Superior temporal gyrus (tissue), 1 donor: ENCODE measurements at regions not wholly inside any gene's neighbourhood (a gene's known extent, or its start where the extent isn't known, plus 50 kb on each side); places are given as distances from the start of the nearest gene placed in this dataset.
"Not testable (repeated sequence)": the region's sequence is repeated elsewhere in the genome, so short reads cannot be mapped to it uniquely, and the experiment has no call there.

Experiments used
- DNase-seq: peaks from one replicate; pipeline ENCODE4 v3.0.0-alpha.2; 2016; ENCODE audit errors: extremely low spot score

DNA sequence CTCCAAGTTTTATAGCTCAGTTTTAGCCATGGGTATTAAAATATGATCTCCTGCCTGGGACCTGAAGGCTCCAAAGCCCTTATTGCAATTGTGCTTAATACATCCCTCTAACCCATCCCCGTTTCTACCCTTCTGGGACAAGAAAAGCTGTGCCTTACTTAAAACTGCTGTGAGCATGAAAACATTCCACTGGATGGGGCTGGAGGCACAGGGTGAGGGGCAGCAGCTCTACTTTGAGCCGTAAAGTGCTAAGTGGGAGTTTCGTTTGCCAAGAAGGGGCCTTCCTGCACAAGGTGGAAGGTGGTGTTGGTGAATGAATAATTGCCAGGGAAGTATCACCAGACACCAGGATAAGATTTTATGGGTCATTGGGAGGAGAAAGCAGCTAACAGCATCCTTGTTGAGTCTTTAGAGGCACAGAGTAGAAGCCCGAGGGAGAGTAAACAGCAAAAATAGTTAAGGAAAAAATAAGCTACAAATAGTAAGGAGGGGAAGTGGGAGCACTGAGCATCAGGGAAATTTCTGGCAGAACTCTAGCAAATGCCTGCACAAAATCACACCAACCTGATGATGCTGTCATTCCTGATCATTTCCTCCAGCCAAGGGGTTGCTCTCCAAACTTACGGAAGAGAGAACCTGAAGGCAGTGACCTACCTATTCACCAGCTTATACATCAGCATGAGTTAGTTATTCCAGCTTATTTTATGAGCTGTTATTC is 218.4 kb downstream of the MREG start:
- no peak for DNase-seq

DNA sequence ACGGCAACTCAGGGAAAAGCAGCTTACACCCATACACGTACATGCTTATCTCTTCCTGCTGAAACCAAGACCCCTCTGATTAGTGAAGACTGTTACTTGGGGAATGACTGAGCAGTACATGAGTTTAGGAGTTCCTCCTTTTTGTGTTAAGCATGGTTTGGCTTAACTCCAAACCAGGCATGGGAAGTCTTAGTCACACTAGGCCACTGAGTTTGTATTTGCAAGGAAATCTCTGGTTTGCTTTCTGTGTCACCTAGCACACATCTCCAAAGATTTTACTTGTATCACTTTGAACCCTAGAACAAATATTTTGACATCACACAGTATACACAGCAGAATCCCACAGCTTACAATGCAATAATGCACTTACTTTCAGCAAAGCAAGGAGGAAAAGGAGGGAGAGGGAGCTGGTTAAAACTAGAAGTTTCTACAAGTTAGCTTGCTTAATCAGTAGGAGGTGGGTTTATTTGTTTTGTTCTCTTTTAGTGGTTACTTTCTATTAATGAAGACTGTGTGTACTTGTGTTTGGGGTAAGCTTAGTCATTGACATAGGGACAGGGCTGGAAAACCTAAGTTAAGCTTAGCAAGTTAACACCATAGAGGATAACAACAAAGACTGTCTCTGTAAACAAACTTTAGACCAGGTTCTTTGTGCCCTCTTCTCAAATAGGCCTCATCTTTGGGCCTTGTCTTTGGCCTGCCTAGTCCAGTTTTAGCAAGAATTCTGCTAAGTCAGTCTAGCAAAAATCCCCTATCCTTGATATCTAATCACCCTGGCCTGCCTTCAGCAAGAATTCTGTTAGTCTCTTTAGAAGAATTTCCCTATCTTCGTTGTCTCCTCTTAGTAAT is 219.4 kb downstream of the MREG start:
- no peak for DNase-seq

DNA sequence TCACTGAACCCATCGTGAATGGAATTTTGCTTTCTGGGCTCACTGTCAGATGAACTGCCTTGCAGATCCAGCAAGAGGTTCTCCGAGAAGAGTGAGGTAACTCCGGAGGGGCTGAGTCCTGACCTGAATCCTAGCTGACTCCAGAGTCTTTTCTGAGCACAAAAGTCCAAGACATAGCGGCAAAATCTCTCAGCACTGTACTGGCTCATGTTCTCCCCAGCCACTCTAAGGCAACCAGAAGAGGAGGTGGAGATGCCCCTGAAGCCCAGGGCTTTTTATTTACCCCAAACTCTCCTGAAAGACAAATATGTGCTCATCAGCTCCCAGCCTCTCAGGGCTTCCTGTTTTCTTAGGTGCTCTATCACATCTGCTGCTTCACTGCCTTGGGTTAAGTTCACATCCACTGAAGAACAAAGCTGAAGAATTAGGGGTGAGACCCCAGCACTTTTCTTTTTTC is 221.8 kb downstream of the MREG start:
- no peak for DNase-seq

DNA sequence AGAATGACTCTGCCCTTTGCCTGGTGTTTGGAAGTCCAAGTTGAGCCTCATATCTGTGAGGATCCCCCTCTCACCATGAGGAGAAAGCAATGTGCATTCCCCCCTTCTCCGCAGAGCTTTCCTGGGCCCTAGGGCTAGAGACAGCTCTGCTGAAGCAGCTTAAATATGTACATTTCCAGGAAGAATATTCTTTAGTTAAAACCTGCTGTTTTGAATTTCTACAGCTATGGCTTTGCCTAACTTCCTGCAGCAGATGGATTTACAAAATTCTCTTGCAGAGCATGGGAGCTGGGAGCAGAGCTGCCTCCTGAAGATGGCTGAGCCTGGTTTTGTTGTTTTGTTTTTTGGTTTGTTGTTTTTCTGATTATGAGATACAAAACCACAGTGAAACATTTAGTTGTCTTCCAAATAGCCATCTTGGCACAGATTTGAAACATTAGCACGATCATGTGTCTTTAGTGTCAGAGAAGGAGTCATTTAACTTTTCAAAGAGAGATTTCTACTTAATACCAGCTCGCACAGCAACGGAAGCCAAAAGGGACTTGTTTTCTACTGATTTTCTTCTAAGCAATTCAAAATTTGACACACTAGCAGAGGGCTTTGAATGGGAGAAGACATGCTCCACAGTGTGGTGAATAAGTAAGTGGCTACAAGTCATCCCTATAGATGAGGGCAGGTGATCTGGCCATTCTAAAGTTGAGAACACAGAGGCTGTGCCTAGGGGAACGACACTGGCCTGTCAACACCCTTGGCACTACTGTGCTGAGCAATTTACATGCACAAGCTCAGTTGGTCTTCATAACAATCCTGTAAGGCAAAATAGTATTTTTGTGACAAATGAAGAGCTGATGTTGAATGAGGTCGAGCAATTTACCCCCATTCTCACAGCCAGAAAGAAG is 222.6 kb downstream of the MREG start:
- no peak for DNase-seq

DNA sequence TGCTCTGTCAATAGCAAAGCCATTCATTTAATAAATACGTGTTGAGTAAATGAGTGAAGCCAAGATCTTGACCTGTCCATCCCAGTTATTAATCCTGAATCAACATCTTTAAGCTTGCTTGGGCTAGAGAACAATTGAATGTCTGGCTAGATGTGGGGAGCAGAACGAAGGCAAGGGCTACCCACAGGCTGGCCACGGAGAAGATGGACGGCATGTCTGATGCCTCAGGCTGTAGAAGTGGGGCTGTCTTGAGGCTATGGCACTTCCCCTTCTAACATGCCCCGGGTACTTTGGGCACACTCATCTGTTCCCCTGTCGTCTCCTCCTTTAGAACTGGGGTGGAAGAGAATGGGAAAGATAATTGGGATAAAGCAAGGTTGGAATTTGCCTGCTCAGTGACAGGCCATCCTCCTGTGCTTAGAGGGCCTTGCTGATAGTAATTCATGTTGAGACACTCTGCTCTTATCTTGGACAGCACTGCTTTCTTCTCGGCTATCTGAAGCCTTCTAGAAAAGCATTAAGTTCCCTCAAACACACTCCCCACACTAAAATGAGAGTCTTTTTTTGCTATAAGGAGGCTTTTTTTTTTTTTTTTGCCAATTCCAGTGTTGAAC is 225.7 kb downstream of the MREG start:
- DNase-seq = no peak

DNA sequence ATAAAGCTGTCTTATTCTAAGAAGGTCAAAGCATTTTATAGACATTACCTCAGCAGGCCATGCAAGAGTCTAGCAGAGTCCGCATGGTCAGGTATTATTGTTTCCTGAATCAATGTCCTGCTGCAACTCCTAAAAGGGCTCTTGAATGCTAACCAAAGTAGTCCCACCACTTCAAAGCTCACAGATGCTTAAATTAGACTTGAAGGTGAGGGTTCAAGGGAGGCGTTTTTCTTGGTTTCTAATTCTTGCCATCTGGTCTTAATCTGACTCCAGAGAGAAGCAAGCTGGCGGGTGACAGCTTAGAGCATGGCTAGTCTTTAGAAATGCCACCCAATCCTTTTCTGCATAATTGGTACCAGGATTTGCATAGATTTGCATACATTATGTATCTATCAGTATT is 226.3 kb downstream of the MREG start:
- DNase-seq = no peak

DNA sequence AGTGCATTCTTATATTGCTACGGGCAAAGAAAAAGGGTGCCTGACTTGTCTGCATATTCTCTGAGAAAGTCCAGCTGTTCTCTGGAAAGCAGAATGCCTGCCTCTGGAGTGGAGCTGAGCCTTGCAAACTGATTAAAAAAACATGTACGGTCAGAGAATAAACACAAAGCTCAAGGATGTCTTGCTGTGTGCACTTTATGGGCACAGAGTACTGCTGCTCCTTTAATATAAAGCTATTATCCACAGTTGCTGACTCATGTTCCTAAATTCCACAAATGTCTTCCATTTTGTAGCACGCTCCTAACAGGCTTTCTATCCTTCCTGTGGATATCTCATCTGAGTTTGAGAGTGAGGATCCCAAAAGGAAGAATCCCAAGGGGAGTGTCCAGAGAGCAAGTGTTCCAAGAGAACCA is 229.0 kb downstream of the MREG start:
- no peak for DNase-seq

DNA sequence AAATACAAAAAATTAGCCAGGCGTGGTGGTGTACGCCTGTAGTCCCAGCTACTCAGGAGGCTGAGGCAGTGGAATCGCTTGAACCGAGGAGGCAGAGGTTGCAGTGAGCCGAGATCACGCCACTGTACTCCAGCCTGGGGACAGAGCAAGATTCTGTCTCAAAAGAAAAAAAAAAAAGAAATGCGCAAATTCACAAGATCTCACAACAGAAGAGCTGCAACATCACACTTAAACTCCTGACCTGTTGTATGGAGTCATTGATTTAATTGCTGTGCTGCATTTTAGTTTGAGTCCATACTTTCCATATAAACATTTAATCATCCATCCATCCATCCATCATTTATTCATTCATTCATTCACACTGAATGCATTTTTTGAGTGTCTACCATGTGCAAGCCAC is 229.7 kb downstream of the MREG start:
- DNase-seq = not testable (repeated sequence)

DNA sequence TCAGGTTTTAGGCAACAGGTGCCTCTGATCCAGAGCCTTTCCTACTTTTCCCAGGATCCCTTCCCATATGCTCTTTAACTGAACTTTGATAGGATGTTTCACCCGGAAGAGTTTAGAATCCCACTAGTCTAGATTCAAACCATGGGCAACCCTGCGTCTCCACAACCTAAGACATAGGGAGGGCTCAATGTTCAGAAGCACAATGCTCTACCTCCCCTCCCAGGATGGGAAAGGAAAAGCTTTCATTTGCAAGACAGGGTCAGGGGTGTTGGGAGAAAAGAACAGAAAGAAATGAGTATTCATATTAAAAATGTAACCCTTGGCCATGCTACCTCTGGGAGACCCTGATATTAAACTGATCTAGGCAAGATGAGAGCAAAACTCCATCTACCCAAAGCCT is 230.4 kb downstream of the MREG start:
- DNase-seq = no peak

DNA sequence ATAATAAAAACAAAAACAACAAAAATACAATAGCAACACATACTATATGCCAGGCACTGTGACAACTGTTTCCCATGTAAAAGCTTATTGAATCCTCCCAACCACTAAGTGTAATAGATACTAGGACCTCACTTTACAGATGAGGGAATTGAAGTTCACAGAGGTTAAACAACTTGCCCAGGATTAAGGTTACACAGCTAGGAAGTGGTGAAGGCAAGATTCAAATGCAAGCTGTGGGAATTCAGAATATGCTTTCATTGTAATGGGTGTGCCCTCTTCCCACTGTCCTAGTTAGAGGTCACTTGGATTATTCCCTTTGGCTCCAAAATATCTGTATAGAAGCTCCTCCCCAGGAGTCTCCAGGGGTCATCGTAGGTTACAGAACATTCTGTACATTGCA is 231.1 kb downstream of the MREG start:
- no peak for DNase-seq

DNA sequence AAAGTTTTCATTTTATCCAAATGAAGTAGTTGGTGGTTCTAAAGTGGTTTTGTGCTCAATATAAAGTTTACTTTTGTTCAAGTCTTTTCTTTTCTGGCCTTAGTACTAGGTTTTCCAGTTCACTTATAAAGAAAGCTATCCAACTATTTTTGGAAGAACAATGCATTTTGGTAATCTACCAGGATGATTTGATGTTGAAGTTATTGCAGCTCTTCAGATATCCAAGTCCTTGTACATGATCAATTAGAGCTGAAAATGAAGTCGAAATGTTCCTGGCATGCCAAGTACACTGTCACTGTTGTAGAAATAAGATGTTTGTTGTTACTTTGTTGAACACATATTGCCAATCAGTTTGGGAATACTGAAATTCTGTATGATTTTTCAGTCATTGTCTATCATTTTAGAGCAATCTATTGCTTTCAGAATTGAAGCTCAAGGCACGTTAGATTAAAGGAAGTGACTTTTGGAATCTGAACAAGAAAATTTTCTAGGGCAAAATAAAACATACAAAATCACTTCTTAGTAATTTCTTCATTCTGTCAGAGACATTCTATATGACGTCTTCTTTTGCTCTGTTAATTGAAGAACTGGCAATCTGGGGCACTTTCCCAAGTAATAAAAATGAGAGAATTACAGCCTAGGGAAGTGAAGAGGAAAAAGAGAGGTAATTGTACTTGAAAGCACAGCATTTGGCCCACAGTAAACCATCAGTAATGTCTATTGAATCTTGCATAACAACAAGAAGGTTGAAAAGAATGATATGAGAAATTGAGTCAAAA is 232.3 kb downstream of the MREG start:
- DNase-seq = no peak

DNA sequence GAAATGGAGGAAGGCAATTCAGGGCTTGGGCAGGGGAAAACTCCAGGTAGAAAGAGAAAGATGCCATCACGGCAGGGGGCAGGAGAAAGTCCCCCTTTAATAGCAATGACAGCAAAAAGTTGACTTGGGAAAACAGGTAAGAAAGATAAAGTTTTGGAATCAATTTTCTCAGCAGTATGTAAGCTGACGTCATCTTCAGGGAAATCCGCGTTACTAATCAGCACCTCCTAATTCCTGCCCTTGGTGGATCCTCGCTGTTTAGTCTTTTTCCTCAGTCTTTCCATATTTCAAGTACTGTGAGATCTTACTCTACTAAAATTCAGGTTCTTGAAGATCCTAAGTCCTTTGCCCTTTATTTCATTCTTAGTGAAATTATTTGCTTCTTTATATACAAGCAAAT is 233.0 kb downstream of the MREG start:
- no peak for DNase-seq

DNA sequence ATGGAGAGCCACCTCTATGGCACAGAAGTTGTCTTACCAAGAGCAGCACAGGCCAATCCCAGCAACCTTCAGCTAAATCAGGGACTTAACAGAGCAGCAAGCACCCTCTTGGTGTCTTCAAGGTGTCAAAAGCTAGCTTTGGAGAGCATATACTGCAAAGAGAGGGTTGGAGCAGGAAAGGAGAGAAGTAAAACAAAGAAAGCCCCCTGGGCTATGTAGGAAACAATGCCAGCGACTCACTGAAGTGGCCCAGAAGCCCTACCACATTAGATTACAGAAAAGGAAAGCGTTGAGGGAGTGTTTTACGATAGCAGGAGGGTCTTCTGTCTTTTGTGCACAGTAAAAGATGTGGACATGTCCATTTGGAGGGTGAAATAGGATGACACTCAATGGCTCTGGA is 233.4 kb downstream of the MREG start:
- no peak for DNase-seq

DNA sequence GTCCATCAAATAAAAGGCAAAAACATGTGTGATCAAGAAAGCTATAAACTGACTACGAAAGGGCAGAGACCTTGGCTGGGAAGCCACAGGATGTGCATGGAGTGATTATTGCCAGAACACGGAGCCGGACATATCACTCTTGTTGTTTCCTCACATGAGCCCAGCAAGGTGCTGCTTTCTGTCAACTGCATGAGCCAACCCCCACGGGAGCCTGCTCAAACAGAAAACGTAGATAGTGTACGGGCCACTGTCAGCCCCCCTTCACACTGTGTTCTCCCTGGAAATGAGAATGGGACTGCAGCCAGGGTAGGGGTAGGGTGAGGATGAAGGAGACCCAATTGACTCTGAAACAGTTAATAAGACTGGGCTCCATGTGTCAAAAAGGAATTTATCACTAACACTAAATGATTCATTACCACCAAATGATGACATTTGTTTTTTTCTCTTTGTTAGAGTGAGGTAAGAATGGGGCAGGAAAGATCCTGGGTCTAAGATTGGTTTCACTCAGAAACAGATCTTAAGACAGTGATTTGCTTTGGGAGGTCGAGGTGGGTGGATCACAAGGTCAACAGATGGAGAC is 235.8 kb downstream of the MREG start:
- no peak for DNase-seq

DNA sequence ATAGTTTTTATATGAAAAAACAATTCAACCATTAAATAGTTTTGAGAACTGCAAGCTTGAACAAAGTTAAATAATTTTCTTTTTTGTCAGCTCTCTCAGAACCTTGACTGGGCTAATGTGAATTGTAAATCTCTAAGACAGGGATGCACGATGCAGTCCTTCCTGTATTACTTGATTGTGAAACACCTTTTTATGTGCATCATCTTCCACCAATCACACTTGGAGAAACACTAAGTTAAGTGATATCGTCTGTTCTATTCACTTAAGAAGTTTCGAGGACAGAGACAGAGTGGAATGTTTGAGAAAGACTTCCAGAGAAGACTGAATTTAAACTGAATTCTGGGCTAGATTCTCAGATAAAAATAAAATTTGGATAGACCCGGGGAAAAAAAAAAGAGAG is 238.2 kb downstream of the MREG start:
- DNase-seq = no peak

DNA sequence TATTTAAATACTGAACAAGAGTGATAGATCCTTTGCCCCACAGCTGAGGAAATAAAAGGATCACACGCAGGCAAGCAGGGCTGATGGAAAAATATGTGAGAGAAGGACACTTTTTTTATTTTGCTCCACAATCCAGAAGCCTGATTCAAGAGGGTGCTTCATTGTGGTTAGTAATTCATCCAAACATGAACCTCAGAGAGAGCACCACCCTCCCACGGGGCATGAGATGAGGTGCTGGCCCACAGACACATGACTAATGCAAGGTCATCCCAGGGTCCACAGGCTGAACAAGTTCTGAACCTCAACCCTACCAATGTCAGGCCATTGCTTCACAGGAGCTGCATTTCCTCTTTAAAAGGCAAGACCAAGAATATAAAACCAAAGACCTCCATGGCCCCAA is 239.6 kb downstream of the MREG start:
- no peak for DNase-seq

DNA sequence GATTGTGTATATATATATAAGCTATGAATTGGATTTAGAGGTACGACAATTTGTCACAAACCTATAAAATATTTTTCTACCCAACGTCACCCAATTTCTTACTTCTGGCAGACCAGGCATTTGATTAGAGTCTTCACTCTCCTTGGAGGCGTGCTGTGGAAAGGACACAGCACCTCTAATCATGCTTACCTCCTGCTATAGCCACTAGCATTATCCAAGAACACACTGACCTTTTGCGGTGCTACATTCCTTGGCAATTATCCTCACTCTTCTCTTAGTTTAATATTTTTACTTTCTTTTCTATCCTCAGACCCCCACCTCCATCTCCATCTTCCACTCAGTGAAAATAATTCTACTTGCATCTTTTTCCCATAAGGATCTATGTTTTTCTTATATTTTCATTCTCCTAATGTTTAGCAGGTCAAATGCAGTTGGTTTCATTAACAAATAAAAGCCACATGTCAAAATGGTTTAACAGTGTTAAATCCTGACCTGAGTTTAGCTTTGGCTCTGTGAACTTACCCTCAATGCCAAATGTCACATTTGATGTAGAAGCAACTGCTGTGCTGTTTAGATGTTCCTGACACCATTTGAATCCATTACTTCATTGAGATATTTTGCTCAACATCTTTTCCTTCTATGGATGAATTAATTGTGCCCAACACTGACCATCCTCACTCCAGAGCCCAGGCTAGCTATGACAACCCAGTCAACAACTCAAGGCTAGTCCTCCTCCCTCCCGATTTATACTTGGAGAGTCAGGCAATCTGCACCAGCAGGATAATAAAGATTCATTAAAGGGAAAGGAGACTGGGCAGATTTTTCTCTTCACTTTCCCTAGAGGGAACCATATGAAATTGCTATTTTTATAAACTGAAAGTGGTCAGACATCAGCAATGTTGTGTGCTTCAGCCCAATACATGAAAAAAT is 240.5 kb downstream of the MREG start:
- DNase-seq = no peak

DNA sequence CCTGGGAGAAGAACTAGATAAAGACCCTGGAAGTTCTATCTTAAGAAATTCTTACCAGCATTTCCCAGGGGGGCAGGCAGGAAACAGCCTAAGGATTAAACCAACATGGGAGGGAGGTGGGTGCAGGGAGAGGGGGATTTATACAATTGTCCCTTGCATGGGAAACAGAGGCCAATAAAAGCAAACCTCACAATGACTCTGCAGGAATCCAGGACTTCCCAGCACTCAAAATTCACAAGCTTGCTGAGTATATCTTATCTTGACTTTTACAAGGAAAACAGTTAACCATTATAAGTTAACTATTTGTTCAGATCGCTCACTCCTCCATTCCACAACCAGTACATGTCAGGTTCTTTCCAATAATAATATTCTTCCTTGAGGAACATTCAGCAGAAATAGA is 241.3 kb downstream of the MREG start:
- DNase-seq = no peak

DNA sequence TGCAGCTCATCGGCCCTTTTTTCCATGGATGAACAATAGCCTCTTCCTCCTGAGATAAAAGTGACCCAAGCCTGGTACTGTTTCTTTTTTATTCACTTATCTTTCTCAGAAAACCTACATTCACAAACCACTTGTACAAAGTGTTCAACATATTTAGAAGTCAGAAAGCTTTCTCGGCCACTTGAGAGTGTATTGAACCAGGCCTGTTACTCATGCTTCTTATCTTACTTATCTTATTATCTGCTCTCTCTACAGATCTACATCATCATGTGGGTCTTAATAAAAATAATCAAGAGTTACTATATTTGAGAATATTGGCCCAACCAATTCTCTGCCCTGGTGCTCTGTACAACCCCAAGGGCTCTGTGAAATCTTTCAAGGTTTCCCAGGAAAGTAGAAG is 242.1 kb downstream of the MREG start:
- DNase-seq = no peak

DNA sequence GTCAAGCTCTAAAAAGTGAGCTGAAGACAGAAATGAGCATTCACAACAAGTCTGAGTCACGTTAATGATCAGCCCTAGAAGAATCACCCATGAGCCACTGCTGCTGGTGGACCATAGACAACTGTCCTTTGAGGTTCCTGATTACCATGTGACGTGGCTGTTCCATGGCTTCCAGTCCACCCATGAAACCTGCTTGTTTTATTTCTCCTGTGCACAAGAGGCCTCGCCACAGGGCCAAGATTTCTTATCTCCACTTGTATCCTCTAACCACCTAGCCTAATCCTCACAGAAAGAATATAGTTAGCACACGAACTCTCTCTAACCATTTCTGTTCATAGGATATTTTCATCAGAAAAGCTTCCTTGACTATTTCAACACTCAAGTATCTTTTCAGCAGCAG is 242.7 kb downstream of the MREG start:
- DNase-seq = no peak
